GM18526 (cell line): ENCODE measurements at regions not wholly inside any gene's neighbourhood (a gene's known extent, or its start where the extent isn't known, plus 50 kb on each side); places are given as distances from the start of the nearest gene placed in this dataset.

Source experiments
- POLR2A ChIP-seq: IDR thresholded peaks from 3 replicates; pipeline ENCODE4 v1.6.1; 2011; ENCODE audit not compliant: insufficient read length; ENCODE audit errors: extremely low read depth

DNA sequence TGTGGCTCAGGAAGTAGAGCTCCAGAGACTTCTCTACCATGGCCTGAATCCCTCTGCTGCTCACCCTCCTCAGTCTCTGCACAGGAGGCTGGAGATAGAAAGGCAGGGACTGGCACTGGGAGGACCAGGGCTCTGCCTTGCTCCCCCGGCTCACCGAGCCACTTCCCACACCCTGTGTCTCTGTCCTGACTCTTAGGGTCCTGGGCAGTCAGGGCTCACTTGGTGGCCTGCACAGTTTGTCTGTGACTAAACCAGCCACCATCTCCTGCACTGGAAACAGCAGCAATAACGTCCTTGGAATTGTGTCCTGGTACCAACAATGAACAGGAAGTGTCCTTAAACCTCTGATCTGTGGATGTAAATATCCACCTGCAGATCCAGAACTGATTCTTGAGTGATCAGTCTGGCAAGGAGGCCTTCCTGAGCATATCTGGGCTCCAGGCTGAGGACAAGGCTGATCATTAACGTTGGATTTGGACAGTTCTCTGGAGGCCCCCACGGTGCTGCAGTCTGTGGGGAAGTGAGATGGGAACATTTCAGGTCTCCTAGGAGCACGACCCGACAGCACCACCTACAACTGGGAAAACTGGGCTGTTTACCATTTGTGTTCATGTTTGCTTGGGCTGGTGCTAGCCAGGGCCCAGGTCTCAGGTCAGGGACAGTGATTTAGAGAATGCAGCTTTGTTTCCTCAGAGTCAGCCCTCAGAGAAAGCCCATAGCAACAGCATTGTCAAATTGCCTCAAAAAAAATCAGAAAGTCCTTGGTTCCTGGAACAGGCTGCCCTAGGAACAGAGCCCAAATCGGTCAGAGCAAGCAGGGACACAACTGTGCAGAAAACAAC lies 82.5 kb downstream of the ZNF280B start:
- TF ChIP-seq POLR2A: no peak

DNA sequence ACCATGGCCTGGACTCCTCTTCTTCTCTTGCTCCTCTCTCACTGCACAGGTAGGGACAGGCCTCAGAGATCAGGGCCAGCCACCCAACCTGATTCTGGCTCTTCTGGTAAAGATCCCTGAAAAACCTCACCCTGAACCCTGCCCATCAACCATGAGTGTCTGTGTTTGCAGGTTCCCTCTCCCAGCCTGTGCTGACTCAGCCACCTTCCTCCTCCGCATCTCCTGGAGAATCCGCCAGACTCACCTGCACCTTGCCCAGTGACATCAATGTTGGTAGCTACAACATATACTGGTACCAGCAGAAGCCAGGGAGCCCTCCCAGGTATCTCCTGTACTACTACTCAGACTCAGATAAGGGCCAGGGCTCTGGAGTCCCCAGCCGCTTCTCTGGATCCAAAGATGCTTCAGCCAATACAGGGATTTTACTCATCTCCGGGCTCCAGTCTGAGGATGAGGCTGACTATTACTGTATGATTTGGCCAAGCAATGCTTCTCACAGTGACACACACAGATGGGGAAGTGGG lies 80.9 kb downstream of the ZNF280B start:
- no peak for TF ChIP-seq POLR2A

DNA sequence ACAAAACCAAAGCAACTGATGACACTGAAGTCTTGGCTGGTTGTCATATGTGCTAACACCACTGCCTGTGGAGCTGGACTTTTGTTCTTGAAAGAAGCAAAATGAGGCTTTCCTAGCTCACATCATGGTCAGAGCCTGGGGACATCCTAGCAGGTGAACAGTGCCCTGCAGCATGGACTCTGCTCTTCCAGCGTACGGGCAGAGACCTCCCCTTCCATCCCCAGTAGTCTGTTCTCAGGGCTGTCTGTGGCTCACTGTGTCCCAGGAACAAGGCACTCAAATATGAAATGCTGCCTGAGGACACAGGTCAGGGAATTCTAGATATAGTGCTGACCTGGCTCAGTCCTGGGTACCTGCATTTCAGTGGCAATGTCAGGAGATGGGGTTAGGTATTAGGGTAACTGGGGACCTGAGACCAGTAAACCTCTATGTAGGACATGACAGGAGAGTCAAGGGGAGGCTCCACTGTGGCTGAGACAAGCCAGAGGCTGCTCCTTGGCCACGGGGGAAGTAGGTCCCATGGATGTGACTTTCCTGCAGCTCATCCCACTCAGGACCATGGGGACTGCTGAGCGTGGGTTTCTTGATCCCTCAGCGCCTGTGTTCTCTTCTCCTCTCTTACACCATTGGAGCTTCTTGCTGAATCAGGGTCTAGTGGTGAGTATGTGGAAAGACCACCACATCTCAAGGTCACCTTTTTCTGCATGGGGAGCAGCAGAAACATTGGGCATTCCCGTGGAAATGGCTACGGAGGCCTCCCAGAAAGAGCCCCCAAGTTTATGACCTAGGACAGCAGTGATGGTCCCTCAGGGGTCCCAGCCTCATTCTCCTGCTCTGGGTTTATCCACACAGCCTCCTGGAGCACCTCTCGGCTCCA lies 80.1 kb downstream of the ZNF280B start:
- TF ChIP-seq POLR2A: no peak

DNA sequence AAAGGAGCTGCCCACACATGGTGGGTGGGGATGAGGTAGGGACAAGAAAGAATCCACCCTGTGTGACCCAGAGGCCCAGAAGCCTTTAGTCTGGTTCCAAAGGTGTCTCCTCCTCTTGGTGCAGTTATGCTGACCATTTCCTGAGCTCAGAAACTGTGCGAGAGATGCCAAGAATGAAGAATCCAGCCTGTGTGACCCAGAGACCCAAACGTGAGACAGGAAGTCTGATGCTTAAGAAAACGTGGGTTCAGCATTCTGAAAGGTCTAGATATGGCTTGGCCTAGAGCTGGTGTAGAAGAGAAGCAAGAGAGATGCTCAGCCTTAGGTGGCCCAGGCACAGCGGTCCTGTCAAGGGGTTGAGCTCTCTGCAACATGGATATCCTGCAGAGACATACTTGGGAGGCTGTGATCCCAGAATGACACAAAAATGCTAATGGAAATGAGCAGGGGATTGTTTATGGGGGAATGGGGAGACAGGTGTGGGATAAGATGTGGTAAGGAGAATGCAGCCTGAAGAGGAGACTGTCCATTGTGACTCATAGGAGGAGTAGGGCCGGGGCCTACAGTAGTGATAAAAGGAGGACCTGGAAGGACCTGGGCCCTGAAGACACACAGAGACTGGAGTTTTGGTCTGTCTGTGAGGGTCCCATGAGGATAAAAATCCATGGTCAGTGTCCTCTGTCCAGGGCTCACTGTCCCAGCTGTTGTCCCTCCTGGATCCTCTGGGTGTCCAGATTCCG lies 79.0 kb downstream of the ZNF280B start:
- TF ChIP-seq POLR2A: no peak

DNA sequence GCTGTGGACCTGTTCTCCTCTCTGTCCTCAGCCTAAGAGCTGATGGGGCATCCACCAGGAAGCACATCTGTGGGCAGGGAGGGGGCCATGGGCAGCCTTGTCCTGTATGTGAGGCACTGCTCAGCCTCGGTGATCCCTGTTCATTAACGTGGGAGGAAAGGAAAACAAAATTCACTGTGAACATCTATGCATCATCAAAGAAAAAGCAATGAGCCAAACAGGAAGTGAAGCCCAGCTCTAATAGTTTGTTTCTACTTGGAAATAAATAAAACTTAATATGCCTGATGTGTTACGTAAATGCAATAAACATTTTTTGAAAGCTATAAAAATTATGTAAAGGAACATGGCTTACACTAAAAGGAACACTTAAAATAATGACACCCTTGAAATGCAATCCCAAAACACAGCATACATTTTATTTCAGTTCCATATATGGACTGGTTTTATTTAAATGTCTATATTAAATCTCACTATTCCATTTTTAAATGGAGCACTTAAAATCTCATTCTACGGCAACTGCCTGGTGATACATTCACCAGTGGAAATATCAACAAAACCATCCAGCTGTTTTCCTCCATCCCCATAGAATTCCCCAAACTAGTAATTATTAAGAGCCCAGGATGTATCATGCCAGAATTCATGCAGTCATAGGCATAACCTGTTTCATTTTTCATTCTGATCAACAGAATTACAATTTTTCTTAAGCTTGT lies 78.3 kb downstream of the ZNF280B start:
- no peak for TF ChIP-seq POLR2A

DNA sequence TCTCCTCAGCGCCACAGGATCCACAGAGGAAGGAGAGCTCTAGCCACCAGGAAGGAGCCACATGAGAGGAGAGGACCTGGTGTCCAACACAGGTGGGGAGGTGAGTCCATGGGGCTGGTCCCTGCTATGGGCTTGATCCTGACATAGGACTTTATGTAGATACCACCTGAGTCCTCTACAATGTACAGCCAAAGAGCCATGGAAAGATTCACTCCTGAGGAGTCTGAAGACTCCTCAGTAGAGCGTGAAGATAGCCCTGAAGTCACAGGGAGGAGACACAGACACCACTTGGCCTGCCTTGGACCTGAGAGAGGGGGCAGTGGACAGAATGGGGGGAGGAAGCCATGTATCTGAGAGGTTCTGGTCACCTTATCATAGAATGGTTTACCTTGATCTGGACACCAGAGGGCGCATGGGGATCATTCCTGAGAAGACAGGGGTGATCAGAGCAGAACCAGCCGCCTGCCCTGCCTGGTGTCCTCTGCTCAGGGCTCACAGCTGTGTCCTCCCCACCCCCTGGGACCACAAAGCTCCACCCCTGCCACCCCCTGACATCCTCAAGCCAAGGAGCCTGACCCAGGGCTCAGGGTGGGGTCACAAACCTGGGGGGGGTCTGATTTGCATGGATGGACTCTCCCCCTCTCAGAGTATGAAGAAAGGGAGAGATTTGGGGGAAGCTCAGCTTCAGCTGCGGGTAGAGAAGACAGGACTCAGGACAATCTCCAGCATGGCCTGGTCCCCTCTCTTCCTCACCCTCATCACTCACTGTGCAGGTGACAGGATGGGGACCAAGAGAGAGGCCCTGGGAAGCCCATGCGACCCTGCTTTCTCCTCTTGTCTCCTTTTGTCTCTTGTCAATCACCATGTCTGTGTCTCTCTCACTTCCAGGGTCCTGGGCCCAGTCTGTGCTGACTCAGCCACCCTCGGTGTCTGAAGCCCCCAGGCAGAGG lies 77.0 kb downstream of the ZNF280B start:
- no peak for TF ChIP-seq POLR2A

DNA sequence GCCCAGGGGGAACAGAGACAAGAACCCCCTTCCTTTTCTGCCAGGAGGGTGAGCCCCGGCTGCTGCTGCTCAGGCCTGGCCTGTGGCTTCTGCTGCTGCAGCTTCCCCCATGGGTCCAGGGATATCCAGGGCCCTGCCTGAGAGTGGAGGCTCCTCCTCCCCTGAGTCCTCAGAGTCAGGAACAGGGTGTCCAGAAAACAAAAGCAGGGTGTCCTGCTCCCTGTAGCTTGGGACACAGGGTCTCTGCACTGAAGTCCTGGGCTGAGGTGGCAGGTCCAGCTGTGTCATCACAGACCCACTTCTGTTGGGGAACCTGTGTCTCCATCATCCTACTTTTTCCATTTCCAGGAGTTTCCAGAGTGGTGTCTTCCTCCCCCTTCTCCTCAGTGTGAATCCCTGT lies 76.1 kb downstream of the ZNF280B start:
- TF ChIP-seq POLR2A: no peak

DNA sequence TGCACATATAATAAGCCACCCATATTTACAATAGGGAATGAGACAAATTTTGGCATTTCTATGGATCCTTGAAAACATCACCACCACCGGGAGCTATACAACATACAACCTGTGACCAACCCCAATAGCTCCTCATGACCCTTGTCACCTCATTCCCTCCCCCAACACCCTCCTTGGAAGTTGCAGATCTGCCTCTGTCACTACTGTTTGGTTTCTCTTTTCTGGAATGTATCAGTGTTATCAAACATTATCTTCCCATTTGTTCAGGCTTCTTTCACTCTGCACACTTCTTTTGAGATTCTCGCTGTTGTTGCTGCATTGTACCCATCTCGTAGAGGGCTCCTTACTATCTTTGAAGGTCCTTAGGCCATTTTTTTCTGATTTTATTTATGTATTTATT lies 75.6 kb downstream of the ZNF280B start:
- TF ChIP-seq POLR2A: no peak

DNA sequence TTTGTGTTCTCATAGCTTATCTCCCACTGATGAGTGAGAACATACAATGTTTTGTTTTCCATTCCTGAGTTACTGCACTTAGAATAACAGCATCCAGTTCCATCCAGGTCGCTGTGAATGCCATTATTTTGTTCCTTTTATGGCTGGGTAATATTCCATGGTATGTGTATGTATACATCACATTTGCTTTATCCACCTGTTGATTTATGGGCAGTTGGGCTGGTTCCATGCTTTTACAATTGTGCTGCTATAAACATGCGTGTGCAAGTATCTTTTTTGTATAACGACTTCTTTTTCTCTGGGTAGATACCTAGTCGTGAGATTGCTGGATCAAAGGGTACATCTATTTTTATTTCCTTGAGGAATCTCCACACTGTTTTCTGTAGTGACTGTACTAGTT lies 74.8 kb downstream of the ZNF280B start:
- no peak for TF ChIP-seq POLR2A
